Endothelial cell (in vitro differentiated cells): ENCODE measurements at regions not wholly inside any gene's neighbourhood (a gene's known extent, or its start where the extent isn't known, plus 50 kb on each side); places are given as distances from the start of the nearest gene placed in this dataset.

Experiments used
- DNase-seq: peaks from one replicate; pipeline ENCODE4 v3.0.0; 2021; ENCODE audit warnings: low spot score
- H3K27ac Mint-ChIP-seq: one replicate; pipeline ENCODE4 v1.8.0; 2021; ENCODE audit warnings: mixed read lengths, inconsistent platforms; ENCODE audit not compliant: unreplicated experiment
- H3K27me3 Mint-ChIP-seq: one replicate; pipeline ENCODE4 v1.8.0; 2021; ENCODE audit warnings: mild to moderate bottlenecking, moderate library complexity, mixed read lengths, inconsistent platforms; ENCODE audit not compliant: unreplicated experiment
- H3K36me3 Mint-ChIP-seq: one replicate; pipeline ENCODE4 v1.8.0; 2021; ENCODE audit warnings: mild to moderate bottlenecking, low read depth, mixed read lengths, inconsistent platforms; ENCODE audit not compliant: unreplicated experiment
- H3K4me1 Mint-ChIP-seq: one replicate; pipeline ENCODE4 v1.8.0; 2021; ENCODE audit warnings: mild to moderate bottlenecking, mixed read lengths, inconsistent platforms; ENCODE audit not compliant: unreplicated experiment
- H3K4me3 Mint-ChIP-seq: one replicate; pipeline ENCODE4 v1.8.0; 2021; ENCODE audit warnings: mild to moderate bottlenecking, mixed read lengths, inconsistent platforms; ENCODE audit not compliant: unreplicated experiment
- H3K9me3 Mint-ChIP-seq: one replicate; pipeline ENCODE4 v1.8.0; 2021; ENCODE audit warnings: mixed read lengths, inconsistent platforms; ENCODE audit not compliant: unreplicated experiment
- CTCF ChIP-seq: fragments of 200-600 bp; sonication (generic); IDR thresholded peaks from one replicate; pipeline ENCODE4 v1.5.0; 2021; ENCODE audit warnings: antibody characterized with exemption; ENCODE audit not compliant: unreplicated experiment

DNA sequence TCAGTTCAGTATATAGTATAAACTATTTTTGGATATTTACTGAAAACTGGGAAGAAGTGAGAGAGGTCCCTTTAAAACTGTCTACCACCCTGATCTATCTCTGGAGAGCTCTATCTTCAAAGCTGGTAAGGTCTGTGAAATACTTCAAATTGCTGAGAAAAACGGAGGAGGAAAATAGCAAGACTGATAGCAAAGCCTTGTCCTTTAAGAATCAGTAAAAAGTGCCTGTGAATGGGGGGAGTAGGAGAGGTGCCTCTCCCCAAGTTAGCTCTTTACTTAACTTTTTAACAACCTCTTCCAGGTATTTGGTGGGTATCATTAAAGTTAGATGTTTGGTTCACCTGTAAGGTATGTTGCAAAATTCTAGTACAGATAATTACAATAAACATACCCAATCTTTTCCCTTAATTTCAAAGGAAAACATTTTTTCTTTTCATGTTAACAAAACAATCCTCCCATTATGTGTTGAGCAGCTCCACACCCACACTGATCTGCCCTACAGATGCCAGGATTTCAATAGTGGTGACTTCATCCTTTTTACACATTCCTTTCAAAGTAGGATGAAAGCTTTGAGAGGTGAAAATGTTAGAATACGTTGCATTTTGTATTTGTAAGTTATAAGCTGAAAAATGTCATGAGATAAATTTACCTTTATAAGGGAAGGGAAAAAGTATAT is 149.2 kb downstream of the CRPPA start:
- DNase-seq: no peak
- no peaks in the 10 kb centered on the region for H3K9me3 Mint-ChIP-seq
- H3K27ac Mint-ChIP-seq: no peak overlapping the region
- H3K27me3 Mint-ChIP-seq: no peaks in the 10 kb centered on the region
- TF ChIP-seq CTCF: no peak
- no peak overlapping the region for H3K4me3 Mint-ChIP-seq
- no peaks in the 10 kb centered on the region for H3K36me3 Mint-ChIP-seq
- peaks cover 9% of the 10 kb centered on the region for H3K4me1 Mint-ChIP-seq

DNA sequence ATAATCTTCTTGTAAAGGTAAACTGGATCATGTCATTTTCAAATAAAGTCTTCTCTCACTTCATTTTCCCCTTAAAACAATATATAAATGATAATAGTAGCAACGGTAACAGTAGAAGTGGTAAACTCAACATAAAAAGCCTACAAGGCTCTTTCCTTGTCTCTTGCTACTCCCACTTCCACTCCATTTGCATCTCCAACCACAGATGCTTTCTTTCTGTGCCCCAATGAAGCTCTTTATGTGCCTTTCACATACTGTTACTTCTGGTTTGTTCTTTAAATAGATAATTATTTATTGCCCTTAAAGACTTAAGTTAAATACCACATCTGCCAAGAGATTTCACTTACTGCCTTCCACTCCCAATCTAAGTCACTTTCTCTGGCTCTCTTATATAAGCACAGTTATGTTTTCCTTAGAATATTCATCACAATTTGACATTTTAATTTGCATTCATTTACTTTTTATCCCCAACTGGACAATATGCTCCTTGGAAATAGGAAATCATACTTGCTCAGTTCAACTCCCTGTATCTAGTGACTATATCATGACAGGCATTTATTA is 149.9 kb downstream of the CRPPA start:
- Mint-ChIP-seq H3K9me3 (no peaks in the 10 kb centered on the region), H3K27me3 (no peaks in the 10 kb centered on the region), H3K27ac (no peak overlapping the region), H3K4me1 (peaks cover 9% of the 10 kb centered on the region), H3K4me3 (no peak overlapping the region), H3K36me3 (no peaks in the 10 kb centered on the region)
- DNase-seq: no peak
- TF ChIP-seq CTCF: no peak

DNA sequence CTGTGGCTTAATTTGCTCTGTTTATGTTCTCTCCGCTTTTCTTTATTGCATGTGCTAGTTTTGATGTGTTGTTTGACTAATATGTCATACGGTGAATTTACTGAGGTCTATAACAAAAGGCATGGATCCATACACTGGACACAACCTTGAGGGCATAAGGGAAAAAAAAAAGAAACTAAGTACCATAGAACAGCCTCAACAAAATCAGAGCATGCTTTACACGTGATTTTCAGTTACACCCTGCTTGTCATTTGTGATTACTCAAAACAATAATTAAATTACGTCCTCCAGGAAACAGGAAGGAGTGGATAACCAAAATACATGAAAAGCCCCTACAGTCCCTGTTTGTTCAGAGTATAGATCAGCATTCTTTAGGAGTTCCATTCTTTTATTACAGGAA is 150.5 kb downstream of the CRPPA start:
- no peak overlapping the region for H3K4me3 Mint-ChIP-seq
- no peaks in the 10 kb centered on the region for H3K36me3 Mint-ChIP-seq
- TF ChIP-seq CTCF: no peak
- no peak for DNase-seq
- no peaks in the 10 kb centered on the region for H3K9me3 Mint-ChIP-seq
- H3K4me1 Mint-ChIP-seq: peaks cover 9% of the 10 kb centered on the region
- H3K27ac Mint-ChIP-seq: no peak overlapping the region
- no peaks in the 10 kb centered on the region for H3K27me3 Mint-ChIP-seq

GRCh38 chr7:16268821-16269768 is 152.2 kb downstream of the CRPPA start:
- Mint-ChIP-seq H3K36me3 (no peaks in the 10 kb centered on the region), H3K27ac (no peak overlapping the region), H3K27me3 (no peaks in the 10 kb centered on the region)

More at GRCh38 chr7:16268821-16269768, 152.2 kb downstream of the CRPPA start:
- TF ChIP-seq CTCF: no peak
- Mint-ChIP-seq H3K4me3 (no peak overlapping the region), H3K9me3 (no peaks in the 10 kb centered on the region), H3K4me1 (peaks cover 9% of the 10 kb centered on the region)
- DNase-seq: no peak
